Smooth muscle cell (in vitro differentiated cells): ENCODE measurements at regions not wholly inside any gene's neighbourhood (a gene's known extent, or its start where the extent isn't known, plus 50 kb on each side); places are given as distances from the start of the nearest gene placed in this dataset.

Experiments used
- DNase-seq: peaks from one replicate; lab custom pipeline; 2025; ENCODE audit not compliant: unreplicated experiment; lab: John Stamatoyannopoulos, UW
- H2AFZ ChIP-seq: fragments of 200-600 bp; sonication (generic); 2 replicates; pipeline ENCODE4 v1.6.0; 2016; ENCODE audit warnings: antibody characterized with exemption, low read depth, mild to moderate bottlenecking
- H3F3A ChIP-seq: fragments of 200-600 bp; sonication (generic); 2 replicates; pipeline ENCODE4 v1.6.0; 2017; ENCODE audit warnings: antibody characterized with exemption, low read depth
- H3K27ac ChIP-seq: fragments of 200-600 bp; sonication (generic); 2 replicates; pipeline ENCODE4 v1.5.1; 2016; ENCODE audit warnings: low read depth, mild to moderate bottlenecking
- H3K27me3 ChIP-seq: fragments of 200-600 bp; sonication (generic); 2 replicates; pipeline ENCODE4 v1.6.1; 2016; ENCODE audit warnings: low read depth, mild to moderate bottlenecking
- H3K36me3 ChIP-seq: fragments of 200-600 bp; sonication (generic); 2 replicates; pipeline ENCODE4 v1.5.1; 2016; ENCODE audit warnings: low read depth
- H3K4me1 ChIP-seq: fragments of 200-600 bp; sonication (generic); 2 replicates; pipeline ENCODE4 v1.5.1; 2016; ENCODE audit warnings: low read depth
- H3K4me2 ChIP-seq: fragments of 200-600 bp; sonication (generic); 2 replicates; pipeline ENCODE4 v1.6.0; 2016; ENCODE audit warnings: mild to moderate bottlenecking
- H3K4me3 ChIP-seq: fragments of 200-600 bp; sonication (generic); 2 replicates; pipeline ENCODE4 v1.5.1; 2016; ENCODE audit warnings: mild to moderate bottlenecking
- H3K79me2 ChIP-seq: fragments of 200-600 bp; sonication (generic); 2 replicates; pipeline ENCODE4 v1.6.0; 2016; ENCODE audit warnings: low read depth, mild to moderate bottlenecking
- H3K9ac ChIP-seq: fragments of 200-600 bp; sonication (generic); 2 replicates; pipeline ENCODE4 v1.6.0; 2016; ENCODE audit warnings: low read depth
- H3K9me3 ChIP-seq: fragments of 200-600 bp; sonication (generic); replicated peaks from 2 replicates; pipeline ENCODE4 v1.5.1; 2016; ENCODE audit warnings: low read depth
- H4K20me1 ChIP-seq: fragments of 200-600 bp; sonication (generic); 2 replicates; pipeline ENCODE4 v1.6.0; 2016; ENCODE audit warnings: low read depth
- CTCF ChIP-seq: fragments of 200-600 bp; sonication (generic); IDR thresholded peaks from 2 replicates; pipeline ENCODE4 v1.5.1; 2017; ENCODE audit warnings: borderline replicate concordance, mild to moderate bottlenecking, antibody characterized with exemption; ENCODE audit not compliant: insufficient read depth, poor library complexity, severe bottlenecking
- WGBS: methylation state at CpG from one replicate; pipeline ENCODE4 v1.1.7; 2016; ENCODE audit warnings: low lambda C conversion rate; 5-methylcytosine and 5-hydroxymethylcytosine counted together

GRCh38 chr12:93040367-93040766 is 111.3 kb upstream of the EEA1 start:
- H3K9me3 ChIP-seq: no peaks in the 10 kb centered on the region
- H3K4me3 ChIP-seq: no peak overlapping the region
- no peaks in the 10 kb centered on the region for H3K36me3 ChIP-seq
- H3K79me2 ChIP-seq: no peaks in the 10 kb centered on the region
- WGBS: 95% methylated on average over 3 of the region's 3 CpGs
- H3F3A ChIP-seq: no peaks in the 10 kb centered on the region
- H3K4me1 ChIP-seq: no peaks in the 10 kb centered on the region
- DNase-seq: no peak
- H3K27ac ChIP-seq: no peak overlapping the region
- TF ChIP-seq CTCF: no peak
- no peak overlapping the region for H3K9ac ChIP-seq
- H4K20me1 ChIP-seq: no peaks in the 10 kb centered on the region
- H3K27me3 ChIP-seq: no peaks in the 10 kb centered on the region
- H3K4me2 ChIP-seq: no peak overlapping the region
- H2AFZ ChIP-seq: no peak overlapping the region

DNA sequence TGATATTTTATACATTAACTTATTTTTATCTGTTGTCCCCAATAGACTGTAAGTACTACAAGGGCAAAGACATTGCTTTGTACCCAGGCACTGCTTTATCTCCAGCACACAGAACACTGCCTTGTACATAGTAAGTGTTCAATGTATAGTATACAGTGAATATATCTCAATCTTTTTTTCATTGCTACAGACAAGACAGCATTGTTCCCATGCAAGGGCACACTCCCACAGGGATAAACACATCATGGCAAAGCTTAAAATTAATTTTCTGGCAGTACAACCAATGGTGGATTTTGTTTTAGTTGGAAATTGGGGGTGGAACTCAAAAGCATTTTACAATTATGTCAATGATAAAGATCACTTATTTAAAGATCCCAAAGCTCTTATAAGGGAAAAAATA is 112.3 kb upstream of the EEA1 start:
- no peak overlapping the region for H3K27ac ChIP-seq
- no peak overlapping the region for H3K9ac ChIP-seq
- no peaks in the 10 kb centered on the region for H3K4me1 ChIP-seq
- no peak overlapping the region for H3K4me3 ChIP-seq
- H3K79me2 ChIP-seq: no peaks in the 10 kb centered on the region
- no peak for TF ChIP-seq CTCF
- no peaks in the 10 kb centered on the region for H4K20me1 ChIP-seq
- no peaks in the 10 kb centered on the region for H3K36me3 ChIP-seq
- no peak overlapping the region for H3K4me2 ChIP-seq
- H3F3A ChIP-seq: no peaks in the 10 kb centered on the region
- no peaks in the 10 kb centered on the region for H3K9me3 ChIP-seq
- H3K27me3 ChIP-seq: no peaks in the 10 kb centered on the region
- no peak overlapping the region for H2AFZ ChIP-seq
- no peak for DNase-seq

- Histone ChIP-seq H3K4me2 (no peak overlapping the region), H3F3A (no peaks in the 10 kb centered on the region), H3K4me1 (no peaks in the 10 kb centered on the region), H3K27me3 (no peaks in the 10 kb centered on the region), H3K79me2 (no peaks in the 10 kb centered on the region), H3K9ac (no peak overlapping the region), H3K4me3 (no peak overlapping the region), H3K36me3 (no peaks in the 10 kb centered on the region), H2AFZ (no peak overlapping the region), H4K20me1 (no peaks in the 10 kb centered on the region), H3K27ac (no peak overlapping the region), H3K9me3 (no peaks in the 10 kb centered on the region)
- TF ChIP-seq CTCF: no peak
- WGBS: 22% methylated on average over 3 of the region's 3 CpGs
- DNase-seq: no peak
Measured at GRCh38 chr12:93042283-93042682, 113.2 kb upstream of the EEA1 start.

DNA sequence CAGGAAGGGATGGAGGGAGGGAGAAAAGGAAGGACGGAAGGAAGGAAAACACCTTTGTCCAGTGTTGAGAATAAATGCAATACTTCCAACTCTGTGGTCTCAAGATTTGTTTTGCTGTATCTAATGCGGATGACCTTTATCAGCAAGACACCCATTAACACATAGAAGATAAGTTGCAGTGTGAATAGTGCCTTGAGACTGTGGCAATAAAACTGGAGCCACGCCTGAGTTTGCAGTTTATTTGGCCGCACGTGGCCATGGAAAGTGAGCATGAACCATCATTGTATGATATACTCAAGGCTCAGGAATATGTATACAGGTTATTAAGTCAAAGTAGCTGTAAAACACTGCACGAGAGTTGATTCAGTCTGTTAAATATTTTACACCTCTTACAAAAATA is 113.6 kb upstream of the EEA1 start:
- DNase-seq: no peak
- no peak overlapping the region for H3K4me2 ChIP-seq
- H3K79me2 ChIP-seq: no peaks in the 10 kb centered on the region
- no peaks in the 10 kb centered on the region for H3K4me1 ChIP-seq
- no peak overlapping the region for H2AFZ ChIP-seq
- no peak overlapping the region for H3K4me3 ChIP-seq
- no peaks in the 10 kb centered on the region for H3K9me3 ChIP-seq
- H4K20me1 ChIP-seq: no peaks in the 10 kb centered on the region
- H3K9ac ChIP-seq: no peak overlapping the region
- no peaks in the 10 kb centered on the region for H3F3A ChIP-seq
- WGBS: 37% methylated on average over 6 of the region's 6 CpGs
- no peaks in the 10 kb centered on the region for H3K27me3 ChIP-seq
- no peaks in the 10 kb centered on the region for H3K36me3 ChIP-seq
- H3K27ac ChIP-seq: no peak overlapping the region
- TF ChIP-seq CTCF: no peak
